Aorta (tissue), 5 donors: ENCODE measurements at regions not wholly inside any gene's neighbourhood (a gene's known extent, or its start where the extent isn't known, plus 50 kb on each side); places are given as distances from the start of the nearest gene placed in this dataset.

ENCODE experiments used
- ATAC-seq: fragments of 200-7000 bp; cut with Tn5 transposase; one replicate; pipeline ENCODE4 v1.9.1; 2022; ENCODE audit warnings: moderate library complexity; ENCODE audit not compliant: low FRiP score
- DNase-seq, 2 donors: peaks; one replicate each; pipeline ENCODE4 v3.0.0-alpha.2; 2020
- H3K27ac ChIP-seq, 2 donors: one replicate each; pipeline ENCODE4 v1.5.1; 2013; ENCODE audit warnings: low read length in 2 of 2, mild to moderate bottlenecking in 2 of 2, moderate library complexity in 2 of 2, control low read depth in 1 of 2, inconsistent platforms in 1 of 2, low read depth in 1 of 2
- H3K27me3 ChIP-seq, 2 donors: one replicate each; pipeline ENCODE4 v1.6.1; 2013; ENCODE audit warnings: control low read depth in 1 of 2, low read length in 1 of 2, mild to moderate bottlenecking in 1 of 2, moderate library complexity in 1 of 2; ENCODE audit not compliant: insufficient read depth in 2 of 2, control insufficient read depth in 1 of 2
- H3K36me3 ChIP-seq, 2 donors: one replicate each; pipeline ENCODE4 v1.6.1; 2013; ENCODE audit warnings: control low read depth in 1 of 2, low read length in 1 of 2, mild to moderate bottlenecking in 1 of 2; ENCODE audit not compliant: insufficient read depth in 2 of 2, control insufficient read depth in 1 of 2
- H3K4me1 ChIP-seq, 2 donors: one replicate each; pipeline ENCODE4 v1.6.1; 2013; ENCODE audit warnings: low read length in 2 of 2, control low read depth in 1 of 2, mild to moderate bottlenecking in 1 of 2, moderate library complexity in 1 of 2; ENCODE audit not compliant: insufficient read depth in 2 of 2, control insufficient read depth in 1 of 2
- H3K4me3 ChIP-seq, 2 donors: one replicate each; pipeline ENCODE4 v1.5.1; 2013; ENCODE audit warnings: low read length in 2 of 2, control low read depth in 1 of 2, mild to moderate bottlenecking in 1 of 2
- H3K9me3 ChIP-seq: one replicate; pipeline ENCODE4 v1.6.1; 2013; ENCODE audit warnings: mild to moderate bottlenecking, low read length; ENCODE audit not compliant: control insufficient read depth
- WGBS, 2 donors: extraction: QIAGEN DNeasy Blood & Tissue Kit; methylation state at CpG; one replicate each; pipeline ENCODE4 v1.1.7; 2013; 5-methylcytosine and 5-hydroxymethylcytosine counted together
- intact Hi-C, 2 donors: fragments of 100-400 bp; cut with DNase I; formaldehyde crosslinking; loops; one replicate each; pipeline versions ENCODE4 v1.14.2 to v1.15.0; 2022
- donor health status: healthy with polysubstance abuse.
- donor health status: Bipolar disorder and iron deficiency.
- donor health status: DM: no; HTN: no; CAD: no.
- donor health status: DM: no; HTN: no; CAD: no.
- donor health status: DM: yes; HTN: yes; CAD: no.

DNA sequence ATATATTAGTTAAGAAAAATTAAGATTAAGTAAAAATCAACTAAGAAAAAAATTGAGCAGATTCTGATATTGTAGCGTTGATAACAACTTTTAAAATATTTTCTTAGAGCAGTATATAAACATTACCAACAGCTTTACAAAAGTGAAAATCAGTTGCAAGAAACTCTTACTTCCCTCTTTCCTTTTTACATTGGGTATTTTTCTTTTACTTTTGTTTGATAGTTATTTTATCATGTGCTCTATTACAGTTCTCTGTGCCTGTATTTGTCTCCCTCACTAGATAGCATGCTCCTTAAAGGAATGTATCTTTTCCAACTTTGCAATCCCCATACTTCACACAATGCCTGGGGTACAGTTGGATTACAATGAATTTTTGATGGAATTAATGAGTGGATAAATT is 87.5 kb upstream of the P3H2 start:
- no peak for ATAC-seq
- WGBS, 2 donors, result 57 to 80% methylated on average over 1 of the region's 1 CpG
- Histone ChIP-seq H3K27ac (no peak overlapping the region), H3K4me1 (no peaks in the 10 kb centered on the region), H3K36me3 (no peaks in the 10 kb centered on the region), H3K4me3 (no peak overlapping the region), H3K9me3 (no peaks in the 10 kb centered on the region), H3K27me3 (no peaks in the 10 kb centered on the region)
- intact Hi-C loops, result no loop called here
- no peak for DNase-seq

DNA sequence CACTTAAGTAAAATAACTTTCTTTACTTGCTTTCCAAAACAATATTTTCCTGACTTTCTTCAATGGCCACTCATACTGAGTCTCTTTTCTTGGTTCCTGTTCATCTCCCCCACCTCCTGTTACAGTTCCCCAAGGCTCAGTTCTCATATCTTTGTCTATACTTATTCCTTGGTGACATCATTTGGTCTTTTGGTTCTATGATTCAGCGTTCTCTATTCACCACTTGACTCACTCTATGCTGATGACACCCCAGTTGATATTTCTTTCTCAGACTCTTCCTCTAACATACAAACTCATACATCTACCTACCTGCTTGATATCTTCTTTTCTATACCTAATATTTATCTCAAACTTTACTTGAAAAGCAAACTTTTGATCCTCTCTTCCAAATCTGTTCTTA is 85.0 kb upstream of the P3H2 start:
- no peaks in the 10 kb centered on the region for H3K9me3 ChIP-seq
- no peak overlapping the region for H3K4me3 ChIP-seq
- intact Hi-C loops, result loop anchor here in 1 of 2 donors (2.0 kb wide), 1 partner anchor 245 kb away; no protein-coding TSS in a partner anchor
- no peaks in the 10 kb centered on the region for H3K4me1 ChIP-seq
- no peaks in the 10 kb centered on the region for H3K27me3 ChIP-seq
- DNase-seq (no peak), ATAC-seq (no peak)
- no peaks in the 10 kb centered on the region for H3K36me3 ChIP-seq
- H3K27ac ChIP-seq, result no peak overlapping the region
- WGBS, 2 donors, result 77 to 81% methylated on average over 1 of the region's 1 CpG

DNA sequence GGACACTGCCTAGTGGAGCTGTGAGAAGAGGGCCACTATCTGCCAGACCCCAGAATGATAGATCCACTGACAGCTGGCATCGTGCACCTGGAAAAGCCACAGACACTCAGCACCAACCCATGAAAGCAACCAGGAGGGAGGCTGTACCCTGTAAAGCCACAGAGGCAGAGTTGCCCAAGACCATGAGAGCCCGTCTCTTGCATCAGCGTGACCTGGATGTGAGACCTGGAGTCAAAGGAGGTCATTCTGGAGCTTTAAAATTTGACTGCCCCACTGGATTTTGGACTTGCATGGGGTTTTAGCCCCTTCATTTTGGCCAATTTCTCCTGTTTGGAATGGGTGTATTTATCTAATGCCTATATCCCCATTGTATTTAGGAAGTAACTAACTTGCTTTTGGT is 83.5 kb upstream of the P3H2 start:
- Histone ChIP-seq H3K9me3 (no peaks in the 10 kb centered on the region), H3K36me3 (no peaks in the 10 kb centered on the region), H3K27me3 (no peaks in the 10 kb centered on the region), H3K4me3 (no peak overlapping the region), H3K4me1 (no peaks in the 10 kb centered on the region), H3K27ac (no peak overlapping the region)
- intact Hi-C loops, result loop anchor here in 1 of 2 donors (2.0 kb wide), 1 partner anchor 243 kb away; no protein-coding TSS in a partner anchor
- ATAC-seq (no peak), DNase-seq (no peak)
- 95 to 98% methylated on average over 3 of the region's 3 CpGs for WGBS, 2 donors

DNA sequence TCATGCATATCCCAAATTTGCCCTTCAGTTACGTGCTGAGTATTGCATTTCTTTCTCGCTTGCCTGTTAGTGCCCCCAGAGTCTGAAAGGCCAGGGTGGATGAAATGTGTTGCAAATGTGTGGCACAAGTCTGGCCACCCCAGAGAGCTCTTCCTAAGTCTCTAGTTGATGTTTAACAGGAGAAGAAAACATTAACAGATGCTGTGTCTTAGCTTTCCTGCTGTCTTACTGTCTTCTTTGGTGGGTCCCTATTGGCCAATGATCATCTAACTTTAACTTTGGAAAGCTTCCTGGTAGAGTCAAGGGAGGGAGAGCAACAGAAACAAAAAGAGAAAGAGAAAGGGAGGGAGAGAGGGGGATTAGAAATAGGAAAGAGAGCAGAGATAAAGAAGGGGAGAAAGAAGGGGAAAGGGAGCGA is 76.7 kb upstream of the P3H2 start:
- intact Hi-C loops, result no loop called here
- no peak for ATAC-seq
- H3K4me1 ChIP-seq, result no peaks in the 10 kb centered on the region

DNA sequence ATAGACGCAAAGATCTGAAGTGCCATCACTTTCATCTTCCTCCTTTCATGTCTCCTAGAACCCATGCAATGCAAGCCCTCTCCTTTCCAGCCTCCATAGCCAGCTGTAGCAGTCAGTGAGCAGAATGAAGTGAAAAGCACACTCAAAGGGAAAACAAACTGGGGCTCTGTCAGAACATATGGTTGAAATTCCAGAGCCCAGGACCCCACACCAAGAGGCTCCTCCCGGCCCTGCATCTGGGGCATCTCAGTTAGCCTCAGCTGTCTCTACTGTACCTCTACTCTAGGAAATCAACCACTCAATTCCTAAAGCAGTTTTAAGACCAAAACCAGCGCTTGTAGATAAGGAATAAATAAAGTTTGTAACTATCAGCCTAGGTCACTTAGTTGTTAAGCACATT is 73.8 kb upstream of the P3H2 start:
- Histone ChIP-seq H3K4me1 (no peaks in the 10 kb centered on the region), H3K4me3 (no peak overlapping the region), H3K36me3 (no peaks in the 10 kb centered on the region), H3K27me3 (no peaks in the 10 kb centered on the region), H3K27ac (no peak overlapping the region), H3K9me3 (no peaks in the 10 kb centered on the region)
- intact Hi-C loops, result no loop called here
- DNase-seq (no peak), ATAC-seq (no peak)
- WGBS, 2 donors, result 78 to 85% methylated on average over 3 of the region's 3 CpGs

More for the DNA sequence above, 76.7 kb upstream of the P3H2 start:
- Histone ChIP-seq H3K27ac (no peak overlapping the region), H3K9me3 (no peaks in the 10 kb centered on the region), H3K36me3 (no peaks in the 10 kb centered on the region), H3K27me3 (no peaks in the 10 kb centered on the region), H3K4me3 (no peak overlapping the region)
- DNase-seq, result no peak
- WGBS, 2 donors, result 89% methylated on average over 3 of the region's 3 CpGs

DNA sequence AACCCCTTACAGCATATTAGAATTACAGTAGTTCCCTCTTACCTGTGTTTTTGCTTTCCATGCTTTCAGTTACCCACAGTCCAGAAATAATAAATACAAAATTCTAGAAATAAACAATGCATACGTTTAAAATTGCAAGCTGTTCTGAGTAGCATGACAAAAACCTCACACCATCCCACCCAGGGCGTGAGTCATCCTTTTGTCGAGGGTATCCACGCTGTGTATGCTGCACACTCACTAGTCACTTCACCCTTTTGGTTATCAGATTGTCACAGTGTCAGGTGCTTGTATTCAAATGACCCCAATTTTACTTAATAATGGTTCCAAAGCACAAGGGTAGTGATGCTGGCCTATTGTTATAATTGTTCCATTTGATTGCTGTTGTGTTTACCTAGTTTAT is 72.5 kb upstream of the P3H2 start:
- H3K27ac ChIP-seq, result no peak overlapping the region
- H3K27me3 ChIP-seq, result no peaks in the 10 kb centered on the region
- H3K4me1 ChIP-seq, result no peaks in the 10 kb centered on the region
- intact Hi-C loops, result no loop called here
- no peak for ATAC-seq
- no peaks in the 10 kb centered on the region for H3K9me3 ChIP-seq
- no peak overlapping the region for H3K4me3 ChIP-seq
- no peaks in the 10 kb centered on the region for H3K36me3 ChIP-seq
- DNase-seq, result no peak
- 70 to 80% methylated on average over 4 of the region's 4 CpGs for WGBS, 2 donors

DNA sequence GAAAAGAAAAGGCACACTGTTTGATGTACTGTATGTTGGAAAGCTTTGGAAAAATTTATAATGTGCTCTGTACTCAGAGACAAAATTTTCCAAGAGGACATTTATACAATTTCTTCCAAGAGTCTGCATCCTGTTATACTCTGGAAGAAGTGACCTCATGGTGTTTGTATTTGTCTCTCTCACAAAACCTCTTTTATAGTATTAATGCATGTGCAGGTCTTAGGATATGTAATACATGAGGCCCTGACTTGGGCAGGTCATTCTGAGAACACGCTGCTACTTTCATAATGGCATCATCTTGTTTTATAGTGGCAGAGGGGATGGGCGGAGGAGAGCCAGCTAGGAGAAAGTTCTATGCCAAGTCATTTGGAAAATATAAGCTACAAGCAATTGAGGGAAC is 72.0 kb upstream of the P3H2 start:
- WGBS, 2 donors, result 87 to 91% methylated on average over 2 of the region's 2 CpGs
- Histone ChIP-seq H3K27ac (no peak overlapping the region), H3K4me1 (no peaks in the 10 kb centered on the region), H3K9me3 (no peaks in the 10 kb centered on the region), H3K27me3 (no peaks in the 10 kb centered on the region), H3K36me3 (no peaks in the 10 kb centered on the region), H3K4me3 (no peak overlapping the region)
- ATAC-seq (no peak), DNase-seq (no peak)
- intact Hi-C loops, result no loop called here

DNA sequence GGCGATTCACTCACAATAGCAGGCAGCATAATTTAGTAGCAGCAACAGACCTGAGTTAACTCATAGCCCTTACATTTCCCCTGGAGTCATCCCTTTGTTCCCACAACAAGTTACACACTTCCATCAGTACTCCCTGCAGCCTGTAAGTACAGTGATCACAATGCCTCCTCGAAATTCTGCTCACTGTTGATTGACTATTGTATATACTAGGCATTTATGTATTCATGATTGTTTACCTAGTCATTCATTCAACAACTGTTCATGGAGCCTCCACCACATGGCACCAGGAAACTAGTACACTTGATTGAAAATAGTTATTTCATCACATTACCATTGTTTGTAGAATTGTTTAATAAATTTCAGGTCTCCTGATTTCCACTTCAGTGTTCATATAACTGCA is 71.4 kb upstream of the P3H2 start:
- Histone ChIP-seq H3K4me1 (no peaks in the 10 kb centered on the region), H3K4me3 (no peak overlapping the region), H3K27ac (no peak overlapping the region), H3K36me3 (no peaks in the 10 kb centered on the region), H3K9me3 (no peaks in the 10 kb centered on the region), H3K27me3 (no peaks in the 10 kb centered on the region)
- ATAC-seq (no peak), DNase-seq (no peak)
- WGBS, 2 donors, result 77 to 83% methylated on average over 2 of the region's 2 CpGs
- intact Hi-C loops, result no loop called here

DNA sequence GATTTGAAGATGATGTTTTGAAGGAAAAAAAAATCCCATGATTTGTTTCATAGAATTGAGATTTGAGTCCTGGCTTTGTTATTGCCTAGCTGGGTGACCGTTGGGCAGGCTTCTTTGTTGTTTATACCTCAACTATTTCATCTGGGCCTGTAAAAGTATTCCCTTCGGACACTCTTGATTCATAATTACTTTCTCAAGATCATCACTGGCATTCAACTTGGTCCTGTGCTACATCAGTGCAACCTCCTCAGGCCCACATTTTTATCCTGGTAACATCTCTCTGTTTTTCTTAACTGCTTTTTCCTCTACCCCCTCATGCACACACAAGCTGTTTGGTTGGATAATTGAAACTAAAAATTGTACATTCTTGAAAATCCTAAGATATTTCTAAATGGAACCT is 67.5 kb upstream of the P3H2 start:
- no peak for DNase-seq
- Histone ChIP-seq H3K4me1 (peaks cover 1 to 2% of the 10 kb centered on the region in 2 donors), H3K4me3 (no peak overlapping the region), H3K9me3 (no peaks in the 10 kb centered on the region), H3K27me3 (no peaks in the 10 kb centered on the region), H3K27ac (no peak overlapping the region), H3K36me3 (no peaks in the 10 kb centered on the region)
- intact Hi-C loops, result loop anchor here in 1 of 2 donors (5.0 kb wide), 1 partner anchor 171 kb away; no protein-coding TSS in a partner anchor
- 83 to 92% methylated on average over 2 of the region's 2 CpGs for WGBS, 2 donors
- no peak for ATAC-seq
